Uterus (tissue), 3 donors: ENCODE measurements at regions not wholly inside any gene's neighbourhood (a gene's known extent, or its start where the extent isn't known, plus 50 kb on each side); places are given as distances from the start of the nearest gene placed in this dataset.

Experiments
- DNase-seq, 2 donors: peaks; one replicate each; pipeline ENCODE4 v3.0.0-alpha.2; 2019 to 2020
- H3K27ac ChIP-seq, 2 donors: fragments of 200-600 bp; sonication (generic); 1 replicate in 1 of 2; 2 replicates in 1 of 2; pipeline ENCODE4 v1.5.1; 2016 to 2018
- H3K27me3 ChIP-seq, 2 donors: fragments of 200-600 bp; sonication (generic); one replicate each; pipeline ENCODE4 v1.5.1; 2018 to 2019; ENCODE audit warnings: control low read depth in 1 of 2
- H3K36me3 ChIP-seq, 2 donors: fragments of 200-600 bp; sonication (generic); one replicate each; pipeline ENCODE4 v1.5.1; 2019; ENCODE audit warnings: control low read depth in 1 of 2
- H3K4me1 ChIP-seq, 2 donors: fragments of 200-600 bp; sonication (generic); one replicate each; pipeline ENCODE4 v1.5.1; 2018 to 2019; ENCODE audit warnings: control low read depth in 1 of 2
- H3K4me3 ChIP-seq, 2 donors: fragments of 200-600 bp; sonication (generic); 1 replicate in 1 of 2; 2 replicates in 1 of 2; pipeline ENCODE4 v1.5.1; 2018 to 2019; ENCODE audit warnings: mild to moderate bottlenecking in 1 of 2
- H3K9me3 ChIP-seq, 2 donors: fragments of 200-600 bp; sonication (generic); one replicate each; pipeline ENCODE4 v1.5.1; 2019; ENCODE audit warnings: control low read depth in 1 of 2
- CTCF ChIP-seq, 4 experiments: fragments of 200-600 bp in 2 of 4; fragments of 450-650 bp in 2 of 4; sonication (generic) in 2 of 4; IDR thresholded peaks; one replicate each; pipeline ENCODE4 v1.5.1; 2016 to 2019; ENCODE audit warnings: antibody characterized with exemption in 4 of 4, mild to moderate bottlenecking in 2 of 4, moderate library complexity in 1 of 4
- POLR2A ChIP-seq, 2 donors: fragments of 450-650 bp; IDR thresholded peaks; one replicate each; pipeline ENCODE4 v1.6.1; 2016; ENCODE audit warnings: antibody characterized with exemption in 2 of 2, mild to moderate bottlenecking in 1 of 2, moderate library complexity in 1 of 2
- intact Hi-C: fragments of 100-400 bp; cut with DNase I; formaldehyde crosslinking; loops from one replicate; pipeline ENCODE4 v1.15.1; 2023; ENCODE audit warnings: low total_unique reads
- donor health status: DM: yes; HTN: yes; CAD: no.

DNA sequence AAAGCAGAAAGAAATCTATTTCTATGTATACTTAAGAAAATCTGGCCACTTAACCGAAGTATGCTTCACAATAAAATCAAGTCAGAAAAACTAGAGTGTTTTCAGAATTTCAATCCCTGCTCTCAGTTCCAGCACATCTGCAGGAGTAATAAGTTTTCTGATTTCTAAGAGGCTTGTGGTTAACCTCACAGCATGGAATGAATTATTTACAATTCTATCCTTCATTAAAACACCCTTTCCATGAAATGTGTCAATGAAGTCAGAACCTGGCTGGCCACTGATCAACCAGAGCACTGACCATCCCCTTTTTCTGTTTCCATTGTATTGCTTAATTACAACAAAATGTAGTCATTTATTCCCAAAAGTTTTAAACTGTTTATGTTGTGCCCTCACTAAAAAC lies 781.4 kb upstream of the INTU start:
- Histone ChIP-seq H3K4me1 (no peaks in the 10 kb centered on the region), H3K9me3 (no peaks in the 10 kb centered on the region), H3K36me3 (no peaks in the 10 kb centered on the region), H3K27ac (no peak overlapping the region), H3K4me3 (no peak overlapping the region), H3K27me3 (no peaks in the 10 kb centered on the region)
- TF ChIP-seq POLR2A (IDR thresholded peaks at IDR 0.05) (no peak), CTCF (IDR thresholded peaks at IDR 0.05) (no peak)
- intact Hi-C loops, result no loop called here
- DNase-seq, result no peak

DNA sequence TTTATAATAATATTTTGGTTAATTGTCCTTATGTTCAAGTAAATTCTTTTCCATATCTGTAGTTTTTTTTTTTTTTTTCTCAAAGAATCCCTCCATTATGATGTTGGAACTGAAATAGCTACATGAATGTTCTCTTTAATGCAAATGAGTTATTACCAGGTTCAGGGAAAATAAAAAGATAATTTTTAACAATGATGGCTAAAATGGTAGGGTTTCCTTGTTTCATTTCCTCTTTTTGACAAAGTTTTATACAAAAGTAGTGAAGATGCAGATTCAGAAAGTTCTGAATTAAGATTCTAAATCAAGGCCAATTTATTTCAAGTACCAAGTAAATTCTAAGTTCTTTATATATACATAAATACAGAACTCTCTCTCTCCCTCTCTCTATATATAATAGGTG lies 779.0 kb upstream of the INTU start:
- Histone ChIP-seq H3K4me1 (no peaks in the 10 kb centered on the region), H3K9me3 (no peaks in the 10 kb centered on the region), H3K4me3 (no peak overlapping the region), H3K27me3 (no peaks in the 10 kb centered on the region), H3K27ac (no peak overlapping the region), H3K36me3 (no peaks in the 10 kb centered on the region)
- intact Hi-C loops, result no loop called here
- TF ChIP-seq CTCF (IDR thresholded peaks at IDR 0.05) (no peak), POLR2A (IDR thresholded peaks at IDR 0.05) (no peak)
- DNase-seq, result no peak

- no peak for DNase-seq
- Histone ChIP-seq H3K27me3 (no peaks in the 10 kb centered on the region), H3K4me1 (no peaks in the 10 kb centered on the region), H3K36me3 (no peaks in the 10 kb centered on the region), H3K27ac (no peak overlapping the region), H3K9me3 (no peaks in the 10 kb centered on the region), H3K4me3 (no peak overlapping the region)
- intact Hi-C loops, result no loop called here
- no peak for TF ChIP-seq CTCF (IDR thresholded peaks at IDR 0.05)
- no peak for TF ChIP-seq POLR2A (IDR thresholded peaks at IDR 0.05)
These were observed 775.9 kb upstream of the INTU start for GRCh38 chr4:126856906-126857305.

DNA sequence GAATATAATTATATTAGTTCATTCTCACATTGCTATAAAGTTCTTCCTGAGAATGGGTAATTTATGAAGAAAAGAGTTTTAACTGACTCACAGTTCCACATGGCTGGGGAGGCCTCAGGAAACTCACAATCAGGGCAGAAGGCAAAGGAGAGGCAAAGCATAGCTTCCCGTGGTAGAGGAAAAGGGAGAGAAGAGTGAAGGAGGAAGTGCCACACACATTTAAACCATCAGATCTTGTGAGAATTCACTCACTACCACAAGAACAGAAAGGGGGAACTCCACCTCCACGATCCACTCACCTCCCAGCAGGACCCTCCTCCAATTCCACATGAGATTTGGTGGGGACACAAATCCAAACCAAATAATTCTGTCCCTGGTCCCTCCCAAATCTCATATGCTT lies 773.4 kb upstream of the INTU start:
- DNase-seq, result no peak
- Histone ChIP-seq H3K27ac (no peak overlapping the region), H3K4me3 (no peak overlapping the region), H3K9me3 (no peaks in the 10 kb centered on the region), H3K36me3 (no peaks in the 10 kb centered on the region), H3K27me3 (no peaks in the 10 kb centered on the region), H3K4me1 (no peaks in the 10 kb centered on the region)
- TF ChIP-seq POLR2A (IDR thresholded peaks at IDR 0.05) (no peak), CTCF (IDR thresholded peaks at IDR 0.05) (no peak)
- intact Hi-C loops, result no loop called here

DNA sequence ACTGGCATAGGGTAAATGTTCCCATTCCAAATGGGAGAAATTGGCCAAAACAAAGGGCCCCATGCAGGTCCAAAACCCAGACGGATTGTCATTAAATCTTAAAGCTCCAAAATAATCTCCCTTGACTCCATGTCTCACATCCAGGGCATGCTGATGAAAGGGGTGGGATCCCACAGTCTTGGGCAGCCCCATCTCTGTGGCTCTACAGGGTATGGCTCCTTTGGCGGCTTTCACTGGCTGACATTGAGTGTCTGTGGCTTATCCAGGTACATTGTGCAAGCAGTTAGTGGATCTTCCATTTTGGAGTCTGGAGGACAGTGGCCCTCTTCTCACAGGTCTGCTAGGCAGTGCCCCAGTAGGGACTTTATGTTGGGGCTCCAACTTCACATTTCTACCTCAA lies 772.9 kb upstream of the INTU start:
- intact Hi-C loops, result no loop called here
- H3K27me3 ChIP-seq, result no peaks in the 10 kb centered on the region
- DNase-seq, result no peak

More for the DNA sequence above, 772.9 kb upstream of the INTU start:
- no peak for TF ChIP-seq POLR2A (IDR thresholded peaks at IDR 0.05)
- TF ChIP-seq CTCF (IDR thresholded peaks at IDR 0.05), result no peak
- H3K4me3 ChIP-seq, result no peak overlapping the region
- no peaks in the 10 kb centered on the region for H3K4me1 ChIP-seq
- H3K36me3 ChIP-seq, result no peaks in the 10 kb centered on the region
- H3K27ac ChIP-seq, result no peak overlapping the region
- no peaks in the 10 kb centered on the region for H3K9me3 ChIP-seq
